ENCODE measurements at regions not wholly inside any gene's neighbourhood (a gene's known extent, or its start where the extent isn't known, plus 50 kb on each side); places are given as distances from the start of the nearest gene placed in this dataset.
"Not testable (repeated sequence)": the region's sequence is repeated elsewhere in the genome, so short reads cannot be mapped to it uniquely, and the experiment has no call there.

GRCh38 chr21:35204850-35205541, 155.9 kb upstream of the RUNX1 start:
- peak; percentile 92 for DNase-seq

GRCh38 chr21:35204125-35204524, 155.0 kb upstream of the RUNX1 start:
- no peak for DNase-seq

- DNase-seq, result no peak
These were observed 154.2 kb upstream of the RUNX1 start for GRCh38 chr21:35203093-35203977.

- no peak for DNase-seq
These were observed 153.3 kb upstream of the RUNX1 start for GRCh38 chr21:35202431-35202830.

DNA sequence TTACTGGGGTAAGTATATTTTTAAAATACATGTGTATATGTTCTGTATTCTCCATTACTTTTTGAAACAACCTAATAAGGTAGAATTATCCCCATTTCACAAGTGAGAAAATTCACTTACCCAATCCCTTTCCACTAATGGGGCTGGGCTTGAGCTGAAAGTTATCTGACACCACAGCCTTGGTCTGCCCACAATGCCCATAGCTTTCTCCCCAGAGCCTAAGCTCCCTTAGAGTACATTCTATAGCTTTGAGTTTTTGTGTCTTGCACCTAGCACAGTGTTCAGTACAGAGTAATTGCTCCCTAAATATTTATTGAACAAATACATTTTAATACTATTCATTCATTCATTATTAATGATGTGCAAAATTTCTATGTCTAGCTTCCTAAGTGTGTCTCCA, 152.7 kb upstream of the RUNX1 start:
- no peak for DNase-seq

GRCh38 chr21:35201288-35201687, 152.2 kb upstream of the RUNX1 start:
- DNase-seq, result no peak

GRCh38 chr21:35199733-35200015, 150.6 kb upstream of the RUNX1 start:
- DNase-seq, result no peak

DNA sequence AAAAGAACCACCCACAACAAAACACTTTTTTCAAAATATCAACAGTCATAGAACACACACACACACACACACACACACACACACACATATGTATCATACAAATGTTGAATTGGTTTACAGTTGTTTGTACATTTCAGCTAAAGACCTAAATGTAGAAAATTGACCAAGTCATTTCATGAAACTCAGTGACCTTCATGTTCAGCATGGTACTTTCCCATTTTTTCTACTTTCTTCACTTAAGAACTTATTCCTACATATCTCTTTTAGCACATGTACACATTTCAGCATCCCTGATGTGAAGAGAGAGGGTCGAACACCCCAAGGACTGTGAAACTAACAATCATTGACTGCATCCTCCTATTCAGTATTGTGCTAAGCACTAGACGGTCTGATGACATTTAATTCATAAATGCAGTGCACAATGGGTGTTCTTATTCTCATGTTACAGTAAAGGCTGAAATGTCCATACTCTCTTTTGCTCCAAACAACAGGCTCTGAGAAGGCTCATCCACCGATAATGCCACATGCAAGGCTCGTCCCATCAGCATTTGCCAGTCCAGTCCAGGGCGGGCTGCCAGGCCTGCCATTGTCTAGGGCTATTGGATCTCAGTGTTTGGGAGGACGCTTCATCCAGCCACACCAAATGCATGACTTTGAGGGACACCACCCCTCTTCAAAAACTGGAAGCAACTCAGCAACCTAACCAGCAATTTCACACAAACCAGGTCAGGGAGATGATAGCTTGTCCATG, 150.1 kb upstream of the RUNX1 start:
- DNase-seq, result no peak

GRCh38 chr21:35198565-35198964, 149.5 kb upstream of the RUNX1 start:
- no peak for DNase-seq

GRCh38 chr21:35197992-35198431, 148.9 kb upstream of the RUNX1 start:
- DNase-seq, result peak; percentile 40

DNA sequence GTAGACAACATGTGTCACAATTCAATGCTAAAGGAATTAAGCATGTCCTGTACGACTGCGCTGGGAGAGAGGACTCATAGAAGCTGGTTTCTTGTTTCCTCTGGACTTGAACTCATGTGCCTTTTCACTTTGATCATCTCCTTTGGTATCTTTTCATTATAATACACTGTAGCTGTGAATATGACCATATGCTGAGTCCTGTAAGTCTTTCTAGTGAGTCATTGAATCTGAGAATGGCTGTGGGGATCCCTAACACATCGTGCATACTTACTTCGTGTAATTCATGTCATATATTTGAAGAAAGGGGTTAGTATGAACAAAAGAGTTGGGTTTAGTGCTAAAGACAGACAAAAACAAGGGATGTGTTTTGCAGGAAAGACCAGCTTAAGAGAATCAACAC, 148.1 kb upstream of the RUNX1 start:
- no peak for DNase-seq

DNA sequence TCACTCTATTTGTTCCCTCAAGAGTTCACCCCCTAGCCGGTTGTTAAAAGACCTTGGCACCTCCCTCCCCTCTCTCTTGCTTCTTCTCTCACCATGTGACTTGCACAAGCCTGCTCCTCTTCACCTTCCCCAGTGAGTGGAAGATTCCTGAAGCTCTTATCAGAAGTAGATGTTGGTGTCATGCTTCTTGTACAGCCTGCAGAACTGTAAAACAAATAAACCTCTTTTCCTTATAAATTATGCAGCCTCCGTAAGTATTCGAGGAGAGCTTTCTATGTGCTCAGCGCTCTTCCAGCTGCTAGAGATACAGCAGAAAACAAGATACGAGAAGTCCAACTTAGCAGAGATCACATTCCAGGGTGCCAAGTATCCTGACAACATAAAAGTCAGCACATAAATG, 147.0 kb upstream of the RUNX1 start:
- DNase-seq, result no peak

DNA sequence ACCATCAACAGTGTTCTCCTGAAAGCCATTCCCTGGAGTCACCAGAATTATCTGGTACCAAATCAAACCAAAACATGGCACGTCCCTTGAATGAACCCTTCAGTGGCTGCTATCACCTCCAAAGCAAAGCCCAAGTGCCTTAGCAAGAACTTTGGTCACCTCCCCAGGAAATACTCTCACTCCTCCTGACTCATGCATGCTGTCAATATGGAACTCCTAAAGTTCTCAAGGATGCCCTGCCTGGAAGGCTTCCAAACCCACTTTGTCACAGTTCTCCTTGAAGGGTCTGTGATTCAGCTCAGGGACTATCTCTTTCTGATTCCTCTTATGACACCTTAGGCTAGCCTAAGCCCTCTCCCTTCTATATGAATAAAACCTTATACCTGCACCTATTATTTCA, 146.1 kb upstream of the RUNX1 start:
- DNase-seq, result no peak

DNA sequence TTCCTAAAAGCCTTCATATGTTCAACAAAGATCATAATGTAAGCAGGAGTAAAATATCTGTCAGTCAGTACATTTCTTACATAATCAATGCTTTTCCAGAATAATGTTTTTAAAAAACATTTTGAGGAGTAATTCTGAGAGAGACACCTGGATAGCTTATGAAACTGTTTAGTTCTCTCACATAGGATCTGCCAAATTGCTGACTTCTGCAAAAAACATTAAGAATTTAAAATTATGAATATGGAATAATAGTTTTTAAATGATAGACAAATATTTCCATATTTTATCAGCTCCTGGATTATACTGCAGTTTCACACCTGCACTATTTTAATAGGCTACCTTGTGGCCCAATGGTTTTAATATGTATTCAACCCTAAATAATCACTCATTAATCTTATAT, 142.7 kb upstream of the RUNX1 start:
- no peak for DNase-seq

DNA sequence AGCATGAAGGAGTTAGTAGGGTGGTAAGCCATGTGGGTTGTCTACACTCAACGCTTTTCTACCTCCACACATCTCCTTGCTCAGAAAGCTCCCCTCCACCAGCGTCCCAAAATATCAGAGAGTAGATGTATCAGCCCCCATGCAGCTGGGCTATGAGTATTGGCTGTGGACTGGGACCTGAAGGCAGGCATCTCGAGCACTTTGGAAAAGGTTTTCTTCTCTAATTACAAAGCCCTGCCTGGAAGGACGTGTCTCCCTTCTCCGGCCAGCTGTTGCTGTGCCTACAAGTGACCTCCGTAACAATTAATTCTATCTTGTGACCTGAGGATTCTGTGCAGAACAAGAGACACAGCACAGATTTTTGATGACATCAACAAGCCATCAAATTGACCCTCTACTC, 142.0 kb upstream of the RUNX1 start:
- DNase-seq, result no peak

DNA sequence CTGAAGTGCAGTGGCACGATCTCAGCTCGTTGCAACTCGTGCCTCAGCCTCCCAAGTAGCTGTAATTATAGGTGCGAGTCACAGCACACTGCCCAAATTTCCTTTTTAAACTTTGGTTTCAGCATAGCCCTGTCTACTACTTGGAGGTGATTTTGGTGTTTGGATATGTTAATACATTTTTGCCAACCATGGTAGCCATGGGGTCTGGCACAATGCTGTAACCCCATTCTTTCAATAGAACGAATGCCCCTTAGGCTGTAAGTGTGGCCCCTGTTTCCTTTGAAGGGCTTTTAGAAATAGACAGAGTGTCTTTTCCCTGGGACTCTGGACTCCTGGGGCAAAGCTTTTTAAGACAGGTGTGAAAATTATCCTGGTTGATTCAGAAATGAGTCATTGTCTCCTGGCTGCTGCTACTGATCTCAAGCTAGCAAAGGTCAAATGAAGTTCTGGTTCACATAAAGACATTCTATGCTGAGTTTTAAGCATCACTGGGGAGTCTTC, 141.1 kb upstream of the RUNX1 start:
- DNase-seq, result no peak

GRCh38 chr21:35189077-35189863, 140.2 kb upstream of the RUNX1 start:
- no peak for DNase-seq

DNA sequence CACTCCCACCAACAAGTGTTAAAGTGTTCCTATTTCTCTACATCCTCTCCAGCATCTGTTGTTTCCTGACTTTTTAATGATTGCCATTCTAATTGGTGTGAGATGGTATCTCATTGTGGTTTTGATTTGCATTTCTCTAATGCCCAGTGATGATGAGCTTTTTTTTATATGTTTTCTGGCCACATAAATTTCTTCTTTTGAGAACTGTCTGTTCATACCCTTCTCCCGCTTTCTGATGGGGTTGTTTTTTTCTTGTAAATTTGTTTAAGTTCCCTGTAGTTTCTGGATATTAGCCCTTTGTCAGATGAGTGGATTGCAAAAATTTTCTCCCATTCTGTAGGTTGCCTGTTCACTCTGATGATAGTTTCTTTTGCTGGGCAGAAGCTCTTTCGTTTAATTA, 134.3 kb upstream of the RUNX1 start:
- not testable (repeated sequence) for DNase-seq

- DNase-seq, result no peak
These were observed 131.0 kb upstream of the RUNX1 start for GRCh38 chr21:35179990-35180540.

DNA sequence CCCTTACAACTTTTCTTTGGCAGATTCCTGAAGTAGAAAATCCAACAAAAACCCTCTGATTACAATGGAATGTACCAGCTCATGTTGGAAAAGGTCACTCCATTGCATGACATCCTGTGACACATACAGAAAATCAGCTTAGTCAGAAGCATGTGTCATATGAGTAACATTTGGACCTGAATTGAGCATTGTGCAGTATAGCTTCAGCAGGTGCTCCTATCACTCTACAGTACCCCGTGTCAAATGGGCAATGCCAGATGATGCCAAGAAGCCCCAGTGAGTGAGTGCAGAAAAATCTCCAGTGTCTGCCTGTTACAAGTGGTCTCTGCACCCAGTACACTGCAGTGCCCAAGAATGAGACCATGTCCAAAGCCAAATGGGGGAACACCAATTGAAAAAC, 129.7 kb upstream of the RUNX1 start:
- peak; percentile 33 for DNase-seq

GRCh38 chr21:35178098-35178497, 129.0 kb upstream of the RUNX1 start:
- DNase-seq, result no peak
